ENCODE measurements at regions not wholly inside any gene's neighbourhood (a gene's known extent, or its start where the extent isn't known, plus 50 kb on each side); places are given as distances from the start of the nearest gene placed in this dataset.

- no peak for TF ChIP-seq POLR2AphosphoS5 (IDR thresholded peaks at IDR 0.05; ENCODE audit: low read depth, low read length)
- TF ChIP-seq TAF1 (IDR thresholded peaks at IDR 0.05; ENCODE audit: borderline replicate concordance, low read depth, low read length): no peak
These were observed 789.4 kb upstream of the KIRREL3 start for GRCh38 chr11:127789927-127790326.
